Peyer's patch (tissue), 4 donors: ENCODE measurements at regions not wholly inside any gene's neighbourhood (a gene's known extent, or its start where the extent isn't known, plus 50 kb on each side); places are given as distances from the start of the nearest gene placed in this dataset.

Experiments used
- DNase-seq, 3 donors: peaks; one replicate each; pipeline ENCODE4 v3.0.0-alpha.2; 2017 to 2019
- H3K27ac ChIP-seq, 4 donors: fragments of 200-600 bp; sonication (generic); one replicate each; pipeline ENCODE4 v1.5.1; 2016 to 2019
- H3K27me3 ChIP-seq, 2 donors: fragments of 200-600 bp; sonication (generic); one replicate each; pipeline ENCODE4 v1.5.1; 2019
- H3K36me3 ChIP-seq, 3 donors: fragments of 200-600 bp; sonication (generic); one replicate each; pipeline ENCODE4 v1.5.1; 2016 to 2019
- H3K4me1 ChIP-seq, 4 donors: fragments of 200-600 bp; sonication (generic); one replicate each; pipeline ENCODE4 v1.5.1; 2016 to 2019
- H3K4me3 ChIP-seq, 4 donors: fragments of 200-600 bp; sonication (generic); 1 replicate in 3 of 4; 2 replicates in 1 of 4; pipeline ENCODE4 v1.5.1; 2016 to 2019; ENCODE audit warnings: mild to moderate bottlenecking in 1 of 4
- H3K9me3 ChIP-seq, 4 donors: fragments of 200-600 bp; sonication (generic); one replicate each; pipeline ENCODE4 v1.5.1; 2016 to 2019; ENCODE audit warnings: mild to moderate bottlenecking in 1 of 4
- POLR2A ChIP-seq, 2 donors: fragments of 450-650 bp; IDR thresholded peaks; one replicate each; pipeline ENCODE4 v1.5.1; 2017; ENCODE audit warnings: antibody characterized with exemption in 2 of 2, mild to moderate bottlenecking in 2 of 2, moderate library complexity in 2 of 2
- TF ChIP-seq, protein P1 (sequence below), 6 experiments: fragments of 450-650 bp in 4 of 6; fragments of 200-600 bp in 2 of 6; sonication (generic) in 1 of 6; IDR thresholded peaks; one replicate each; pipeline ENCODE4 v1.5.1; 2017 to 2019; ENCODE audit warnings: antibody characterized with exemption in 6 of 6, mild to moderate bottlenecking in 3 of 6, moderate library complexity in 1 of 6

DNA sequence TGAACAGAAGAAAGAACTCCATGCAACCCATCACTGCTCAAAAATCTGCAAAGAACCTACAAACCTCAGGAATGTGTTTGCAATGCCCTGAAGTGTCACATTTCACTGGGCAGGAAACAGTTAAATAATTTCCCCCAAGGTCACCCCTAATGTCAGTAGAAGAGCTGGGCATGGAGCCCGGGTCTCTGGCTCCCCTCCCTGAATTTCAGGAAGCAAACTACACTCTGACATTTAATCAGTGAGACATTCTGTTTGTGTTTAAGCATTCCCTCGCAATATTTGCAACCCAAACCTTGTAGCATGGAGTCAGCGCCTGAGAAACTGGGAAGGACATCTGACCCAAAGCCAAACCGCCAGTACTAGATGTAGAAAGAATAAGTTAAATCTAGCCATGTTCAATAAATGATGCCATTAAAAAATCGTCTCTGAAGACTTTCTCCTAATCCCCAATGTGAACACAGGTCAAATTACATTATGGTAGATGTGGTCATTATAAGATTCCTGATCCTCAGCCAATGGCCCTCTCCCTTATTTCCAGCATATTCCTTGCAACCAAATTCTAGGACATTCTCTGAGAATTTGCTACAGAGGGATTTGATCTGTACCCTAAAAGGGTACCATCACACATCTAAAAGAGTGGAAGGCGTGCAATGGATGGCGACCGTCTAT is 91.2 kb upstream of the ADTRP start:
- no peak for DNase-seq
- no peaks in the 10 kb centered on the region for H3K27me3 ChIP-seq
- no peaks in the 10 kb centered on the region for H3K36me3 ChIP-seq
- no peak overlapping the region for H3K27ac ChIP-seq
- TF ChIP-seq, protein P1, sequence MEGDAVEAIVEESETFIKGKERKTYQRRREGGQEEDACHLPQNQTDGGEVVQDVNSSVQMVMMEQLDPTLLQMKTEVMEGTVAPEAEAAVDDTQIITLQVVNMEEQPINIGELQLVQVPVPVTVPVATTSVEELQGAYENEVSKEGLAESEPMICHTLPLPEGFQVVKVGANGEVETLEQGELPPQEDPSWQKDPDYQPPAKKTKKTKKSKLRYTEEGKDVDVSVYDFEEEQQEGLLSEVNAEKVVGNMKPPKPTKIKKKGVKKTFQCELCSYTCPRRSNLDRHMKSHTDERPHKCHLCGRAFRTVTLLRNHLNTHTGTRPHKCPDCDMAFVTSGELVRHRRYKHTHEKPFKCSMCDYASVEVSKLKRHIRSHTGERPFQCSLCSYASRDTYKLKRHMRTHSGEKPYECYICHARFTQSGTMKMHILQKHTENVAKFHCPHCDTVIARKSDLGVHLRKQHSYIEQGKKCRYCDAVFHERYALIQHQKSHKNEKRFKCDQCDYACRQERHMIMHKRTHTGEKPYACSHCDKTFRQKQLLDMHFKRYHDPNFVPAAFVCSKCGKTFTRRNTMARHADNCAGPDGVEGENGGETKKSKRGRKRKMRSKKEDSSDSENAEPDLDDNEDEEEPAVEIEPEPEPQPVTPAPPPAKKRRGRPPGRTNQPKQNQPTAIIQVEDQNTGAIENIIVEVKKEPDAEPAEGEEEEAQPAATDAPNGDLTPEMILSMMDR (IDR thresholded peaks at IDR 0.05) = no peak
- TF ChIP-seq POLR2A (IDR thresholded peaks at IDR 0.05) = no peak
- no peak overlapping the region for H3K4me3 ChIP-seq
- no peaks in the 10 kb centered on the region for H3K4me1 ChIP-seq
- H3K9me3 ChIP-seq = no peaks in the 10 kb centered on the region

DNA sequence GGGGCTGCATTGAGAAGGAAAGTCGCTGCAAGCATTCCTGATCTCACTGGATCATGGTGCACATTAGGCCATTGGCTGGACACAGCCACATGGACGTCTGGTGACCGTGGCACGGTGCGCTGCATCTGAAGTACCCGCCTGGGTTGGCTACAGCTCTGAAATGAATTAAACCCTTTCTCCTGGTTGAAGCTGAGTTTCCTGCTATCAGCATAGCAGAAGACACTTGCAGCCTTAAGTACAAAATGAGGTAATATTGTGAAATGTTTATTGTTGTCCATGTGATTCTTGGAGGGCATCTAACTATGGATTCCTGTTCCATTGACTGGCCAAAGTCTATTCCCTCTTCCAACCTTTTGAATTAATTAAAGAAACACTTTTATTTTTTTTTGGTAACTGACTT is 89.8 kb upstream of the ADTRP start:
- DNase-seq = no peak
- H3K36me3 ChIP-seq = no peaks in the 10 kb centered on the region
- no peak overlapping the region for H3K27ac ChIP-seq
- H3K27me3 ChIP-seq = no peaks in the 10 kb centered on the region
- H3K9me3 ChIP-seq = no peaks in the 10 kb centered on the region
- H3K4me3 ChIP-seq = no peak overlapping the region
- no peaks in the 10 kb centered on the region for H3K4me1 ChIP-seq
- TF ChIP-seq, protein P1 (IDR thresholded peaks at IDR 0.05) = no peak
- no peak for TF ChIP-seq POLR2A (IDR thresholded peaks at IDR 0.05)

DNA sequence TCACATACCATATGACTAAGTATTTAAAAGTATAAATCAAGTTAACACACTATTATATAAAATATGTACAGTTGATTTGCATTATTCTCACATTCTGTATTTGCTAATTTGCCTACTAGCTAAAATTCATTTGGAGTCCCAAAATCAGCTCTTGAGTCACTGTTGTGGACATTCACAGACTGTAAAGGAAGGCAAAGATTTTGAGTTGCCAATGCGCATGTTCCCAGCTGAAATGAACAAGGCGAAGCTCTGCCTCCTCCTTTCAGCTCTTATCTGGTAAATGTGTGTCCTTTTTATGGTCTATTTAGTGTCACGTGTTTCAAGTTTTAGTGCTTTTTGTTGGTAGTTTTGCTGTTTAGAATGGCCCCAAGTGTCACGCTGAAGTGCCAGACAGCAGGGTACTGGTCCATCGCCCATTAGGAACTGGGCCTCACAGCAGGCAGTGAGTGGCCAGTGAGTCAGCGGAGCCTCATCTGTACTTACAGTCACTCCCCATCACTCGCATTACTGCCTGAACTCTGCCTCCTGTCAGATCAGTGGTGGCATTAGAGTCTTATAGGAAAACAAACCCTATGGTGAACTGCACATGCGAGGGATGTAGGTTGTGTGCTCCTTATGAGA is 87.2 kb upstream of the ADTRP start:
- H3K4me1 ChIP-seq = no peaks in the 10 kb centered on the region
- H3K27ac ChIP-seq = no peak overlapping the region
- no peak for TF ChIP-seq POLR2A (IDR thresholded peaks at IDR 0.05)
- TF ChIP-seq, protein P1 (IDR thresholded peaks at IDR 0.05) = no peak
- H3K4me3 ChIP-seq = no peak overlapping the region
- DNase-seq = no peak
- H3K27me3 ChIP-seq = no peaks in the 10 kb centered on the region
- no peaks in the 10 kb centered on the region for H3K36me3 ChIP-seq
- no peaks in the 10 kb centered on the region for H3K9me3 ChIP-seq

DNA sequence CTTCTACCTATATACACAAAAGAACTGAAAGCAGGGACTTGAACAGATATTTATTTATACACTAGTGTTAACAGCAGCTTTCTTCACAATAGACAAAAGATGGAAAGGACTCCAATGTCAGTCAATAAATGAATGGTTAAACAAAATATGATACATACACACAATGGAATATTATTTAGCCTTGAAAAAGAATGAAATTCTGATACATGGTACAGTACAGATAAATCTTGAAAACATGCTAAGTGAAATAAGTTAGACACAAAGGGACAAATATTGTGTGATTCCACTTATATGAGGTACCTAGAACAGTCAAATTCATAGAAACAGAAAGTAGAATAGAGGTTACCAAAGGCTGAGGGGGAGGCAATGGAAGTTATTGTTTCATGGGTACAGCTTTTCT is 79.8 kb upstream of the ADTRP start:
- TF ChIP-seq, protein P1 (IDR thresholded peaks at IDR 0.05) = no peak
- TF ChIP-seq POLR2A (IDR thresholded peaks at IDR 0.05) = no peak
- no peak for DNase-seq
- Histone ChIP-seq H3K4me3 (no peak overlapping the region), H3K9me3 (no peaks in the 10 kb centered on the region), H3K27me3 (no peaks in the 10 kb centered on the region), H3K36me3 (no peaks in the 10 kb centered on the region), H3K27ac (no peak overlapping the region), H3K4me1 (no peaks in the 10 kb centered on the region)

DNA sequence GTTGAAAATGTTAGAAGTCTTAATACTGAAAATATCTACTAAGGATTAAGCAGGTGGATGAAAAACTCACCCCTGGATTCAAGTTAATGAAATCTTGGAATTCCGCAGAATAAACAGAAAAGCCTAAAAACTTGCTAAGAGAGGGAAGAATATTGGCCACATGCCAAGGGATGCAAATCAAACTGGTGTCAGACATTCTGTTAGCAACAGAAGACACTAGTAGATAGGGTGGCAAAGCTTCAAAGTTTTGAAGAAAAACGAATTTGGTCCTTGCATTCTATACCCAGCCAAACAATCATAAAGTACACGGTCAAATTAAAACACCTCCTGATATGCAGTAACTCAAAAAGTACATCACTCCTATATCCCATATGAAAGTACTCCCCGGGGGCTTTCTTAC is 77.1 kb upstream of the ADTRP start:
- H3K27ac ChIP-seq = no peak overlapping the region
- no peaks in the 10 kb centered on the region for H3K9me3 ChIP-seq
- no peaks in the 10 kb centered on the region for H3K4me1 ChIP-seq
- H3K27me3 ChIP-seq = no peaks in the 10 kb centered on the region
- TF ChIP-seq POLR2A (IDR thresholded peaks at IDR 0.05) = no peak
- TF ChIP-seq, protein P1 (IDR thresholded peaks at IDR 0.05) = no peak
- no peak for DNase-seq
- H3K36me3 ChIP-seq = no peaks in the 10 kb centered on the region
- no peak overlapping the region for H3K4me3 ChIP-seq
